Muscle of leg (tissue), 3 donors: ENCODE measurements at regions not wholly inside any gene's neighbourhood (a gene's known extent, or its start where the extent isn't known, plus 50 kb on each side); places are given as distances from the start of the nearest gene placed in this dataset.

Source experiments
- DNase-seq: peaks from one replicate; pipeline ENCODE4 v3.0.0; 2013
- H3K27ac ChIP-seq: one replicate; pipeline ENCODE4 v1.5.1; 2013; ENCODE audit warnings: mild to moderate bottlenecking, low read length, control low read depth
- H3K27me3 ChIP-seq: one replicate; pipeline ENCODE4 v1.6.1; 2013; ENCODE audit warnings: low read length; ENCODE audit not compliant: control insufficient read depth, insufficient read depth
- H3K36me3 ChIP-seq: one replicate; pipeline ENCODE4 v1.6.1; 2013; ENCODE audit warnings: low read length; ENCODE audit not compliant: control insufficient read depth, insufficient read depth
- H3K4me1 ChIP-seq: one replicate; pipeline ENCODE4 v1.6.1; 2013; ENCODE audit warnings: low read length; ENCODE audit not compliant: control insufficient read depth, insufficient read depth
- H3K4me3 ChIP-seq: one replicate; pipeline ENCODE4 v1.5.1; 2013; ENCODE audit warnings: low read length, control low read depth
- H3K9me3 ChIP-seq: replicated peaks from 2 replicates; pipeline ENCODE4 v1.6.1; 2013; ENCODE audit warnings: low read depth, low read length; ENCODE audit not compliant: control insufficient read depth
- WGBS: methylation state at CpG from one replicate; pipeline ENCODE4 v1.1.5; 2013; ENCODE audit warnings: missing lambda C conversion rate; ENCODE audit not compliant: insufficient coverage; 5-methylcytosine and 5-hydroxymethylcytosine counted together

DNA sequence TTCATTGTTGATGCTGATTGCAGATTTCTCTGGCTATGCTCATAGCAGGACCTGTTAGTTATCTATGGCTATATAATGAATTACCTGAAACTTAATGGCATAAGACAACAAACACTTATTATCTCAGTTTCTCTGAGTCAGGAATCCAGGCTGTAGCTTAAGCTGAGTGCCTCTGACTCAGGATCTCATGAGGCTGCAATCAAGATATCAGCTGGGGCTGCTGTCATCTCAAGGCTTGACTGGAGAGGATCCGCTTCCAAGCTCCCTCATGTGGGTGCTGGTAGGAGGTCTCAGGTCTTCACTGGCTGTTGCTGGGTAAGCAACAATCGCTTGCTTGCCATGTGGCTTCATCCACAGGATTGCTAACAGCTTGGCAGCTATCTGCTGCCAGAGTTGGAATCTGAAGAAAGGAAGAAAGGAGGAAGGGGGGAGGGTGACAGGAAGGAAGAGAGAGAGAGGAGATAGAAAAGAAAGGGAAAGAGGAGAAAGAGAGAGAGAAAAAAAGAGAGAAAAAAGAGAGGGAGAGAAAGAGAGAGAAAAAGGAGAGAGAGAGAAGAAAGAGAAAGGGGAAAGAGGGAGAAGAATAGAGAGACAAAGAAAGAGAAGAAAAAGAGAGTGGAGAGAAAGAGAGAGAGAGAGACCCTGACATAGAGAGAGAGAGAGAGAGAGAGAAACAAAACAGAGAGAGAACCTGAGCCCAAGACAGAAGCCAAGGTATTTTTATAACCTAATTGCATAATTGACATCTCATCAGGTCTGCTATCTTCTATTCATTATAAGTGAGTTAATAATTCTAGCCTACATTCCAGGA lies 579.0 kb upstream of the BTBD3 start:
- no peaks in the 10 kb centered on the region for H3K9me3 ChIP-seq
- no peak overlapping the region for H3K27ac ChIP-seq
- no peaks in the 10 kb centered on the region for H3K4me1 ChIP-seq
- no peak for DNase-seq
- WGBS, result 94% methylated on average over 2 of the region's 2 CpGs
- no peak overlapping the region for H3K4me3 ChIP-seq
- H3K27me3 ChIP-seq, result no peaks in the 10 kb centered on the region
- H3K36me3 ChIP-seq, result no peaks in the 10 kb centered on the region

DNA sequence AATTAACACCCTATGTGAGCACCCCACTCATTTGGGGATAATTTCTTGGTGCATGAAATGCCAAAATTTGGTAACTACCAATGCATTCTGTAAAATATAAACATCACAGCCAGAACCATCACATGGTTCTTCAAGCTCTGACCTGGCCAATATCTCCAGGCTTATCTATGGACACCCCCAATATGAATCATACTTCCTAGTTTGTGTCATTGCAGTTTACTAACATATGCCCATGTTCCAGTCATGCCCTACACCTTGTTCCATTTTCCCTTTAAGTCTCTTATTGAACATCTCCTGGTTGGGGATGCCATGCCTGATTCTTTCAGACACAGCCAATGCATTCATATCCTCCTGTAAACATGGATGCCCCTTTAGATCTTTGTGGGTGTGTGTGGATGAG lies 572.8 kb upstream of the BTBD3 start:
- H3K27me3 ChIP-seq, result no peaks in the 10 kb centered on the region
- no peaks in the 10 kb centered on the region for H3K9me3 ChIP-seq
- no peak for DNase-seq
- H3K4me1 ChIP-seq, result no peaks in the 10 kb centered on the region
- no peak overlapping the region for H3K4me3 ChIP-seq
- H3K27ac ChIP-seq, result no peak overlapping the region
- H3K36me3 ChIP-seq, result no peaks in the 10 kb centered on the region

DNA sequence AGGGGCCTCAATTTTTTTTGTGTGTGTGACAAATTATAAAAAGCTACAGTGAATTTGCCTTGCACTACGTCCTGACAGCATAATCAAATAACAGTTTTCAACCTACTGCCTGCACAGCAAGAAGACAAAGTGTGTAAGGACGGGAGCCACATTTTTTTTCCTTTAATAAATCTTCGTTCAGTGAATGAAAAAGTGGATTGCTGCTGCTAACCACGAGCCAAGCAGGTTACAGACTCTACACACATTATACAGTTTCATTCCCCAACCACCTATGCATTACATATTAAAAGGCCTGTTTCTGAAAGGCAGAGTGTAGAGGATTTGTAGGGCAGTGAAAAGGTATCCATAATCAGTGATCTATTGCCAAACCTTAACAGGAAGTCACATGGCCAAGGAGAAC lies 570.0 kb upstream of the BTBD3 start:
- no peak overlapping the region for H3K4me3 ChIP-seq
- no peaks in the 10 kb centered on the region for H3K4me1 ChIP-seq
- H3K36me3 ChIP-seq, result no peaks in the 10 kb centered on the region
- no peak overlapping the region for H3K27ac ChIP-seq
- no peaks in the 10 kb centered on the region for H3K9me3 ChIP-seq
- no peak for DNase-seq
- no peaks in the 10 kb centered on the region for H3K27me3 ChIP-seq
- no CpG with 5 or more reads among the region's 4 CpGs for WGBS

- H3K36me3 ChIP-seq, result no peaks in the 10 kb centered on the region
- H3K27me3 ChIP-seq, result no peaks in the 10 kb centered on the region
- 56% methylated on average over 3 of the region's 7 CpGs for WGBS
- no peak overlapping the region for H3K27ac ChIP-seq
- no peaks in the 10 kb centered on the region for H3K4me1 ChIP-seq
- H3K9me3 ChIP-seq, result no peaks in the 10 kb centered on the region
- no peak for DNase-seq
- H3K4me3 ChIP-seq, result no peak overlapping the region
Measured at GRCh38 chr20:11350126-11351005, 567.3 kb upstream of the BTBD3 start.

GRCh38 chr20:11352041-11352440 lies 565.7 kb upstream of the BTBD3 start:
- Histone ChIP-seq H3K4me3 (no peak overlapping the region), H3K36me3 (no peaks in the 10 kb centered on the region), H3K9me3 (no peaks in the 10 kb centered on the region), H3K4me1 (no peaks in the 10 kb centered on the region), H3K27ac (no peak overlapping the region), H3K27me3 (no peaks in the 10 kb centered on the region)
- DNase-seq, result no peak

DNA sequence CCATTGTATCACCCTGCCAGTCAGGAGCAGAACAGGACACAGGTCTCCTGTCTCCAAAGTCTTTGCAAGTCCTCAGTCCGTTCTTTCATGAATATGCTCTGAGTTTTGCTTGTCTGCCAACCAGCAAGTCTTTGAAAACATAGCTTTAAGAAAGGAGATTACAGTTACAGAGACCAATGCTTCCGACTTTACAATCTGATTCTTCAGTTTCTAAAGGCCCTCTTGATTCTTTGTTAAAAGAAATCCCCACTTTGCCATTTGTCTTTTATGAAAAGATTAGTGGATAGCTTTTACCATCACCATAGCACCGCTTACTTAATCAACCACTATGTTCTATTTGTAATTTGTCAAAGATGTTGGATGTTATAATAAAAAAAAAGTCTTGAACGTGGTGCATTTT lies 562.8 kb upstream of the BTBD3 start:
- no peaks in the 10 kb centered on the region for H3K27me3 ChIP-seq
- WGBS, result 60% methylated on average over 1 of the region's 4 CpGs
- H3K4me1 ChIP-seq, result no peaks in the 10 kb centered on the region
- DNase-seq, result no peak
- H3K9me3 ChIP-seq, result no peaks in the 10 kb centered on the region
- H3K4me3 ChIP-seq, result no peak overlapping the region
- no peak overlapping the region for H3K27ac ChIP-seq
- H3K36me3 ChIP-seq, result no peaks in the 10 kb centered on the region

DNA sequence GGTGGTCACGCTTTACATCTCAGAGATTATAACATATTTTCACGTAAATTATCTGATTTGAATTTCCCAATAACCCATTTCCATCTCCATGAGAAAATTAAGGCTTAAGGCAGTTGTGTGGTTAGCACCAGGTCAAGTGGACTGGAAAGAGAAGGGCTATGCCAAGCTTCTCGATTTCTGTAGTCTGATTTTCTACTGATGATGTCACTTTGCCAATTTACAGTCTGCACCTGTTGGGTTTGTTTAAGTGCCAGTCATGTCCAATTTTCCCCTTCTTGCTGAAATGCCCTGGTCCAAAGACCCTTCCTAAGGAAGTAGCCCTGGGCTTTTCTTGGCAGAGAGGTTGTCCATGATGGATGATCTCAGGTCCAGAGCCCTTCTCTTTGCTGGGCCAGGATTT lies 562.3 kb upstream of the BTBD3 start:
- no peak overlapping the region for H3K4me3 ChIP-seq
- peak; percentile 40 for DNase-seq
- H3K4me1 ChIP-seq, result no peaks in the 10 kb centered on the region
- H3K9me3 ChIP-seq, result no peaks in the 10 kb centered on the region
- no peaks in the 10 kb centered on the region for H3K27me3 ChIP-seq
- 100% methylated on average over 1 of the region's 3 CpGs for WGBS
- H3K27ac ChIP-seq, result no peak overlapping the region
- no peaks in the 10 kb centered on the region for H3K36me3 ChIP-seq

- H3K27ac ChIP-seq, result no peak overlapping the region
- H3K4me1 ChIP-seq, result no peaks in the 10 kb centered on the region
- no peaks in the 10 kb centered on the region for H3K27me3 ChIP-seq
- no peaks in the 10 kb centered on the region for H3K9me3 ChIP-seq
- no peak overlapping the region for H3K4me3 ChIP-seq
- no peak for DNase-seq
- no peaks in the 10 kb centered on the region for H3K36me3 ChIP-seq
- 78% methylated on average over 3 of the region's 3 CpGs for WGBS
Measured at GRCh38 chr20:11356061-11356460, 561.6 kb upstream of the BTBD3 start.

DNA sequence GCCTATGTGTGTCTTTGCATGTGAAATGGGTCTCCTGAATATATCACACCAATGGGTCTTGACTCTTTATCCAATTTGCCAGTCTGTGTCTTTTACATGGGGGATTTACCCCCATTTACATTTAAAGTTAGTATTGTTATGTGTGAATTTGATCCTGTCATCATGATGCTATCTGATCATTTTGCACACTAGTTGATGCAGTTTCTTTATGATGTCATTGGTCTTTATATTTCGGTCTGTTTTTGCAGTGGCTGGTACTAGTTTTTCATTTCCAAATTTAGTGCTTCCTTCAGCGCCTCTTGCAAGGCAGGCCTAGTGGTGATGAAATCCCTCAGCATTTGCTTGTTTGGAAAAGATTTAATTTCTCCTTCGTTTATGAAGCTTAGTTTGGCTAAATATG lies 555.2 kb upstream of the BTBD3 start:
- Histone ChIP-seq H3K36me3 (no peaks in the 10 kb centered on the region), H3K4me1 (no peaks in the 10 kb centered on the region), H3K27ac (no peak overlapping the region), H3K9me3 (no peaks in the 10 kb centered on the region), H3K27me3 (no peaks in the 10 kb centered on the region), H3K4me3 (no peak overlapping the region)
- WGBS, result no CpG with 5 or more reads among the region's 3 CpGs
- DNase-seq, result no peak

DNA sequence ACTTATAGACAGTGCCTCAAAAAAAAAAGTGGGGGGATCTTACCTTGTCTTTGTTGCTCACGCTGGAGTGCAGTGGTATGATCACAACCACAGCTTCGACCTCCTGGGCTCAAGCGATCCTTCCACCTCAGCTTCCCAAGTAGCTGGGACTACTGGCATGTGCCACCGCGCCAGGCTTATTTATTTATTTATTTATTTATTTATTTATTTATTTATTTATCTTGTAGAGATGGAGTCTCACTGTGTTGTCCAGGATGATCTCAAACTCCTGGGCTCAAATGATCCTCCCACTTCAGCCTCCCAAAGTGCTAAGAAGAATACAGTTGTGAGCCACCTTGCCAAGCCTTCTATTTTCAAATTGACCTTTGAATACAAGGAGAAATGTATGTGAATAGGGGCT lies 553.0 kb upstream of the BTBD3 start:
- no CpG with 5 or more reads among the region's 5 CpGs for WGBS
- Histone ChIP-seq H3K27ac (no peak overlapping the region), H3K4me3 (no peak overlapping the region), H3K36me3 (no peaks in the 10 kb centered on the region), H3K9me3 (no peaks in the 10 kb centered on the region), H3K4me1 (no peaks in the 10 kb centered on the region), H3K27me3 (no peaks in the 10 kb centered on the region)
- no peak for DNase-seq
